SK-N-SH (cell line): ENCODE measurements at regions not wholly inside any gene's neighbourhood (a gene's known extent, or its start where the extent isn't known, plus 50 kb on each side); places are given as distances from the start of the nearest gene placed in this dataset.

ENCODE experiments used
- CHD2 ChIP-seq: fragments of 150-350 bp; IDR thresholded peaks from 2 replicates; pipeline ENCODE4 v1.6.1; 2018; ENCODE audit warnings: low read length; ENCODE audit not compliant: partially characterized antibody
- CTCF ChIP-seq: fragments of 200-600 bp; sonication (generic); IDR thresholded peaks from 2 replicates; pipeline ENCODE4 v1.6.1; 2017; ENCODE audit warnings: antibody characterized with exemption, mild to moderate bottlenecking, moderate library complexity
- EP300 ChIP-seq, 2 experiments: IDR thresholded peaks; 2 replicates each; pipeline versions ENCODE4 v1.4.0 to v1.6.1; 2012; ENCODE audit warnings: borderline replicate concordance in 1 of 2, low read depth in 1 of 2, low read length in 1 of 2
- GATA2 ChIP-seq: sonication (generic); formaldehyde crosslinking; IDR thresholded peaks from 2 replicates; pipeline ENCODE4 v1.5.0; 2020; ENCODE audit warnings: mild to moderate bottlenecking, missing genetic modification reagents
- IRF3 ChIP-seq: fragments of 150-350 bp; IDR thresholded peaks from 2 replicates; pipeline ENCODE4 v1.6.1; 2016; ENCODE audit warnings: mild to moderate bottlenecking, low read depth, low read length
- JUND ChIP-seq: IDR thresholded peaks from 2 replicates; pipeline ENCODE4 v1.4.0; 2012
- PBX3 ChIP-seq: IDR thresholded peaks from 2 replicates; pipeline ENCODE4; 2012
- RAD21 ChIP-seq: IDR thresholded peaks from 2 replicates; pipeline ENCODE4 v1.6.1; 2012; ENCODE audit warnings: mild to moderate bottlenecking, low read length
- RCOR1 ChIP-seq: fragments of 150-350 bp; IDR thresholded peaks from 2 replicates; pipeline ENCODE4 v1.6.1; 2017; ENCODE audit warnings: antibody characterized with exemption, low read length

GRCh38 chr19:28868836-28869235, 344.1 kb downstream of the UQCRFS1 start:
- TF ChIP-seq EP300 (IDR thresholded peaks at IDR 0.05; ENCODE audit: borderline replicate concordance in 1 of 2, low read depth in 1 of 2, low read length in 1 of 2), result no peak
- TF ChIP-seq IRF3, result no peak
- no peak for TF ChIP-seq CTCF
- TF ChIP-seq RCOR1, result no peak
- TF ChIP-seq CHD2, result no peak
- TF ChIP-seq JUND, result no peak
- TF ChIP-seq PBX3, result no peak
- TF ChIP-seq RAD21, result no peak
- TF ChIP-seq GATA2, result no peak
